ENCODE measurements at regions not wholly inside any gene's neighbourhood (a gene's known extent, or its start where the extent isn't known, plus 50 kb on each side); places are given as distances from the start of the nearest gene placed in this dataset.
"Not testable (repeated sequence)": the region's sequence is repeated elsewhere in the genome, so short reads cannot be mapped to it uniquely, and the experiment has no call there.

GRCh38 chr15:22267761-22268160 lies 187.4 kb downstream of the OR4M2 start:
- no peaks in the 10 kb centered on the region for H3K27me3 Mint-ChIP-seq

GRCh38 chr15:22268201-22268600 lies 187.9 kb downstream of the OR4M2 start:
- H3K36me3 Mint-ChIP-seq; H3K27ac Mint-ChIP-seq; H3K9me3 Mint-ChIP-seq; H3K27me3 Mint-ChIP-seq; DNase-seq (ENCODE audit: extremely low spot score, unreplicated experiment); H3K4me3 Mint-ChIP-seq; H3K4me1 Mint-ChIP-seq (ENCODE audit: unreplicated experiment): not testable (repeated sequence)

More at GRCh38 chr15:22267761-22268160, 187.4 kb downstream of the OR4M2 start:
- TF ChIP-seq CTCF (conservative IDR thresholded peaks at IDR 0.05): no peak
- Mint-ChIP-seq H3K36me3 (no peaks in the 10 kb centered on the region), H3K4me3 (no peak overlapping the region), H3K4me1 (ENCODE audit: unreplicated experiment) (no peaks in the 10 kb centered on the region), H3K9me3 (peaks cover 4% of the 10 kb centered on the region), H3K27ac (no peak overlapping the region)
- no peak for DNase-seq (ENCODE audit: extremely low spot score, unreplicated experiment)

GRCh38 chr15:22268654-22269053 lies 188.3 kb downstream of the OR4M2 start:
- H3K27ac Mint-ChIP-seq; H3K27me3 Mint-ChIP-seq; H3K4me3 Mint-ChIP-seq; H3K4me1 Mint-ChIP-seq (ENCODE audit: unreplicated experiment); H3K36me3 Mint-ChIP-seq; DNase-seq (ENCODE audit: extremely low spot score, unreplicated experiment); H3K9me3 Mint-ChIP-seq: not testable (repeated sequence)

GRCh38 chr15:22272286-22273160 lies 186.2 kb upstream of the GOLGA6L22 start:
- H3K27me3 Mint-ChIP-seq; H3K4me3 Mint-ChIP-seq; H3K9me3 Mint-ChIP-seq; H3K27ac Mint-ChIP-seq; H3K36me3 Mint-ChIP-seq; H3K4me1 Mint-ChIP-seq (ENCODE audit: unreplicated experiment); DNase-seq (ENCODE audit: extremely low spot score, unreplicated experiment): not testable (repeated sequence)

- not testable (repeated sequence) for H3K27ac Mint-ChIP-seq; H3K27me3 Mint-ChIP-seq; DNase-seq (ENCODE audit: extremely low spot score, unreplicated experiment); H3K9me3 Mint-ChIP-seq; H3K4me1 Mint-ChIP-seq (ENCODE audit: unreplicated experiment); H3K4me3 Mint-ChIP-seq; H3K36me3 Mint-ChIP-seq
Measured at GRCh38 chr15:22273185-22273584, 185.5 kb upstream of the GOLGA6L22 start.

GRCh38 chr15:22274376-22274775 lies 184.3 kb upstream of the GOLGA6L22 start:
- not testable (repeated sequence) for H3K4me1 Mint-ChIP-seq (ENCODE audit: unreplicated experiment); H3K4me3 Mint-ChIP-seq; H3K27me3 Mint-ChIP-seq; H3K9me3 Mint-ChIP-seq; DNase-seq (ENCODE audit: extremely low spot score, unreplicated experiment); H3K27ac Mint-ChIP-seq; H3K36me3 Mint-ChIP-seq

GRCh38 chr15:22280770-22281169 lies 177.9 kb upstream of the GOLGA6L22 start:
- H3K4me3 Mint-ChIP-seq; DNase-seq (ENCODE audit: extremely low spot score, unreplicated experiment); H3K27ac Mint-ChIP-seq; H3K36me3 Mint-ChIP-seq; H3K4me1 Mint-ChIP-seq (ENCODE audit: unreplicated experiment); H3K27me3 Mint-ChIP-seq; H3K9me3 Mint-ChIP-seq: not testable (repeated sequence)

- not testable (repeated sequence) for H3K4me1 Mint-ChIP-seq (ENCODE audit: unreplicated experiment); H3K9me3 Mint-ChIP-seq; H3K36me3 Mint-ChIP-seq; H3K27ac Mint-ChIP-seq; H3K27me3 Mint-ChIP-seq; DNase-seq (ENCODE audit: extremely low spot score, unreplicated experiment); H3K4me3 Mint-ChIP-seq
Measured at GRCh38 chr15:22282794-22283533, 175.7 kb upstream of the GOLGA6L22 start.

- H3K27me3 Mint-ChIP-seq; H3K4me1 Mint-ChIP-seq (ENCODE audit: unreplicated experiment); DNase-seq (ENCODE audit: extremely low spot score, unreplicated experiment); H3K4me3 Mint-ChIP-seq; H3K36me3 Mint-ChIP-seq; H3K27ac Mint-ChIP-seq; H3K9me3 Mint-ChIP-seq: not testable (repeated sequence)
Measured at GRCh38 chr15:22284795-22285420, 173.8 kb upstream of the GOLGA6L22 start.

GRCh38 chr15:22291054-22291453 lies 167.6 kb upstream of the GOLGA6L22 start:
- H3K4me3 Mint-ChIP-seq; H3K9me3 Mint-ChIP-seq; H3K27ac Mint-ChIP-seq; H3K4me1 Mint-ChIP-seq (ENCODE audit: unreplicated experiment); H3K36me3 Mint-ChIP-seq; H3K27me3 Mint-ChIP-seq; DNase-seq (ENCODE audit: extremely low spot score, unreplicated experiment): not testable (repeated sequence)

GRCh38 chr15:22303112-22303511 lies 155.6 kb upstream of the GOLGA6L22 start:
- not testable (repeated sequence) for H3K4me3 Mint-ChIP-seq; H3K27ac Mint-ChIP-seq; H3K36me3 Mint-ChIP-seq; H3K27me3 Mint-ChIP-seq; DNase-seq (ENCODE audit: extremely low spot score, unreplicated experiment); H3K9me3 Mint-ChIP-seq; H3K4me1 Mint-ChIP-seq (ENCODE audit: unreplicated experiment)

All from type B pancreatic cell (in vitro differentiated cells).